GM19468 (cell line): ENCODE measurements at regions not wholly inside any gene's neighbourhood (a gene's known extent, or its start where the extent isn't known, plus 50 kb on each side); places are given as distances from the start of the nearest gene placed in this dataset.

ENCODE experiments used
- ATAC-seq: cut with Tn5 transposase; IDR thresholded peaks from one replicate; pipeline ENCODE4 v1.9.1; 2021; ENCODE audit warnings: mild to moderate bottlenecking, moderate library complexity, moderate number of reproducible peaks; ENCODE audit not compliant: unreplicated experiment; ENCODE audit errors: extremely low read depth

- no peak for ATAC-seq
These were observed 286.5 kb downstream of the GLRX3 start for GRCh38 chr10:130422366-130423324.

- ATAC-seq = no peak
These were observed 287.5 kb downstream of the GLRX3 start for GRCh38 chr10:130423455-130424305.

- ATAC-seq = no peak
These were observed 288.2 kb downstream of the GLRX3 start for GRCh38 chr10:130424418-130424817.

GRCh38 chr10:130425169-130425568 lies 289.0 kb downstream of the GLRX3 start:
- ATAC-seq = no peak

- ATAC-seq = no peak
These were observed 289.8 kb downstream of the GLRX3 start for GRCh38 chr10:130425881-130426435.

GRCh38 chr10:130427216-130427722 lies 291.1 kb downstream of the GLRX3 start:
- ATAC-seq = no peak

- no peak for ATAC-seq
These were observed 292.7 kb downstream of the GLRX3 start for GRCh38 chr10:130428936-130429335.

GRCh38 chr10:130429809-130430208 lies 293.6 kb downstream of the GLRX3 start:
- no peak for ATAC-seq

GRCh38 chr10:130430291-130430690 lies 294.1 kb downstream of the GLRX3 start:
- no peak for ATAC-seq

- no peak for ATAC-seq
These were observed 294.9 kb downstream of the GLRX3 start for GRCh38 chr10:130430852-130431704.

- ATAC-seq = no peak
These were observed 296.1 kb downstream of the GLRX3 start for GRCh38 chr10:130432271-130432670.

GRCh38 chr10:130432850-130433249 lies 296.7 kb downstream of the GLRX3 start:
- ATAC-seq = no peak

GRCh38 chr10:130434446-130435385 lies 298.5 kb downstream of the GLRX3 start:
- no peak for ATAC-seq

- ATAC-seq = no peak
These were observed 299.8 kb downstream of the GLRX3 start for GRCh38 chr10:130435961-130436360.

GRCh38 chr10:130438861-130439260 lies 302.7 kb downstream of the GLRX3 start:
- ATAC-seq = no peak

- ATAC-seq = no peak
These were observed 303.6 kb downstream of the GLRX3 start for GRCh38 chr10:130439766-130440165.

- no peak for ATAC-seq
These were observed 304.3 kb downstream of the GLRX3 start for GRCh38 chr10:130440494-130440893.

GRCh38 chr10:130440971-130441370 lies 304.8 kb downstream of the GLRX3 start:
- no peak for ATAC-seq

GRCh38 chr10:130443066-130443465 lies 306.9 kb downstream of the GLRX3 start:
- ATAC-seq = no peak
